ENCODE measurements at regions not wholly inside any gene's neighbourhood (a gene's known extent, or its start where the extent isn't known, plus 50 kb on each side); places are given as distances from the start of the nearest gene placed in this dataset.

DNA sequence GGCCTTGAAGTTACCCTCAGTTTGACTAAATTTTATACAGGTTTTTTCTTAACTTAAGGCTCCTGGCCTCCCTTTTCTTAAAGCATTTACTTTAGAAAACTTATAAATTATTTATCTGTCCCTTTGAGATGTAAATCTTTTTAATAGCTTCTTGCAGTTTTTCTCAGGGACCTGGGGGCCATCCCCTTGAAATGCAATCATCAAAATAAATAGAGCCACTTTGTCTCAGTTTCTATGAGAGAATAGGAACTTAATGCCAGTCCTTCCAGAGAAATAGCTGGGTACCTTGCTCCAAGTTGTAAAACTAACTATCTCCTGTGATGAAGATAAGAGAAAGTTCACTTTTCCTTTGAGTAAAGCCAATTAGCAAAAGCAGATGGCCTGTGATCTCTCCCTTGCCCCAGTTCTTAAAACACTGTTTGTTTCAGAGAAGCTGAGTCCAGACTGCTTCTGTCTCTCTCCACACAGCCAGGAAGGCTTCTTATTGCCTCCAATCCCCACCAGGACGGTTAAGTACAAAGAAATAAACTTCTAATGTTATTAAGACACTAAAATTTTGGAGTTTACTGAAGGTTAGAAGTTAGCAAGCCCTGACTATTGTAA is 913.1 kb downstream of the OLFM4 start:
- Histone ChIP-seq H3K9me1 (ENCODE audit: control insufficient read depth, extremely low read depth, insufficient read depth, low read length) (no peaks in the 10 kb centered on the region), H3K27ac (ENCODE audit: control insufficient read depth, insufficient read depth, low read length) (no peak overlapping the region), H3K9me3 (ENCODE audit: control insufficient read depth, low read depth, low read length) (peaks cover 2% of the 10 kb centered on the region), H3K4me1 (ENCODE audit: control insufficient read depth, extremely low read depth, insufficient read depth, low read length) (no peaks in the 10 kb centered on the region), H2AFZ (ENCODE audit: control insufficient read depth, low read length) (no peak overlapping the region), H3K36me3 (ENCODE audit: control insufficient read depth in 2 of 2, extremely low read depth in 1 of 2, insufficient read depth in 2 of 2, low read length in 2 of 2) (no peaks in the 10 kb centered on the region), H3K4me3 (ENCODE audit: control insufficient read depth in 2 of 3, extremely low read depth in 1 of 3, insufficient read depth in 2 of 3, low read depth in 1 of 3, low read length in 3 of 3) (no peak overlapping the region), H3K4me2 (ENCODE audit: control insufficient read depth, extremely low read depth, insufficient read depth, low read depth, low read length) (no peak overlapping the region), H3K79me2 (ENCODE audit: control insufficient read depth, insufficient read depth, low read length) (no peaks in the 10 kb centered on the region), H3K9ac (ENCODE audit: control insufficient read depth, extremely low read depth, insufficient read depth, low read length) (no peak overlapping the region), H3K27me3 (ENCODE audit: control insufficient read depth, extremely low read depth, insufficient read depth, low read length) (no peaks in the 10 kb centered on the region), H4K20me1 (ENCODE audit: control insufficient read depth, extremely low read depth, insufficient read depth, low read length) (no peaks in the 10 kb centered on the region)
- FAIRE-seq (no peak), DNase-seq (ENCODE audit: low read depth, low spot score) (no peak)
- dilution Hi-C loops (cut with MboI; ENCODE audit: extremely low pct_ligation_motif_present, low sequenced_read_pairs) = no loop called here
- TF ChIP-seq, protein P1, sequence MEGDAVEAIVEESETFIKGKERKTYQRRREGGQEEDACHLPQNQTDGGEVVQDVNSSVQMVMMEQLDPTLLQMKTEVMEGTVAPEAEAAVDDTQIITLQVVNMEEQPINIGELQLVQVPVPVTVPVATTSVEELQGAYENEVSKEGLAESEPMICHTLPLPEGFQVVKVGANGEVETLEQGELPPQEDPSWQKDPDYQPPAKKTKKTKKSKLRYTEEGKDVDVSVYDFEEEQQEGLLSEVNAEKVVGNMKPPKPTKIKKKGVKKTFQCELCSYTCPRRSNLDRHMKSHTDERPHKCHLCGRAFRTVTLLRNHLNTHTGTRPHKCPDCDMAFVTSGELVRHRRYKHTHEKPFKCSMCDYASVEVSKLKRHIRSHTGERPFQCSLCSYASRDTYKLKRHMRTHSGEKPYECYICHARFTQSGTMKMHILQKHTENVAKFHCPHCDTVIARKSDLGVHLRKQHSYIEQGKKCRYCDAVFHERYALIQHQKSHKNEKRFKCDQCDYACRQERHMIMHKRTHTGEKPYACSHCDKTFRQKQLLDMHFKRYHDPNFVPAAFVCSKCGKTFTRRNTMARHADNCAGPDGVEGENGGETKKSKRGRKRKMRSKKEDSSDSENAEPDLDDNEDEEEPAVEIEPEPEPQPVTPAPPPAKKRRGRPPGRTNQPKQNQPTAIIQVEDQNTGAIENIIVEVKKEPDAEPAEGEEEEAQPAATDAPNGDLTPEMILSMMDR (optimal IDR thresholded peaks at IDR 0.05 in 1 of 3, IDR thresholded peaks at IDR 0.05 in 1 of 3, conservative IDR thresholded peaks at IDR 0.05 in 1 of 3; ENCODE audit: extremely low read depth in 1 of 3, insufficient read depth in 2 of 3, low read length in 3 of 3) = no peak
- no peak for TF ChIP-seq EZH2 (IDR thresholded peaks at IDR 0.05; ENCODE audit: low read length)

- Histone ChIP-seq H3K4me1 (ENCODE audit: control insufficient read depth, extremely low read depth, insufficient read depth, low read length) (no peaks in the 10 kb centered on the region), H2AFZ (ENCODE audit: control insufficient read depth, low read length) (no peak overlapping the region), H3K36me3 (ENCODE audit: control insufficient read depth in 2 of 2, extremely low read depth in 1 of 2, insufficient read depth in 2 of 2, low read length in 2 of 2) (no peaks in the 10 kb centered on the region), H3K9ac (ENCODE audit: control insufficient read depth, extremely low read depth, insufficient read depth, low read length) (no peak overlapping the region), H4K20me1 (ENCODE audit: control insufficient read depth, extremely low read depth, insufficient read depth, low read length) (no peaks in the 10 kb centered on the region), H3K4me3 (ENCODE audit: control insufficient read depth in 2 of 3, extremely low read depth in 1 of 3, insufficient read depth in 2 of 3, low read depth in 1 of 3, low read length in 3 of 3) (no peak overlapping the region), H3K27me3 (ENCODE audit: control insufficient read depth, extremely low read depth, insufficient read depth, low read length) (no peaks in the 10 kb centered on the region), H3K4me2 (ENCODE audit: control insufficient read depth, extremely low read depth, insufficient read depth, low read depth, low read length) (no peak overlapping the region), H3K79me2 (ENCODE audit: control insufficient read depth, insufficient read depth, low read length) (no peaks in the 10 kb centered on the region), H3K27ac (ENCODE audit: control insufficient read depth, insufficient read depth, low read length) (no peak overlapping the region), H3K9me1 (ENCODE audit: control insufficient read depth, extremely low read depth, insufficient read depth, low read length) (no peaks in the 10 kb centered on the region), H3K9me3 (ENCODE audit: control insufficient read depth, low read depth, low read length) (peaks cover 2% of the 10 kb centered on the region)
- FAIRE-seq = no peak
- no peak for DNase-seq (ENCODE audit: low read depth, low spot score)
- TF ChIP-seq, protein P1 (optimal IDR thresholded peaks at IDR 0.05 in 1 of 3, IDR thresholded peaks at IDR 0.05 in 1 of 3, conservative IDR thresholded peaks at IDR 0.05 in 1 of 3; ENCODE audit: extremely low read depth in 1 of 3, insufficient read depth in 2 of 3, low read length in 3 of 3) = no peak
- no peak for TF ChIP-seq EZH2 (IDR thresholded peaks at IDR 0.05; ENCODE audit: low read length)
- dilution Hi-C loops (cut with MboI; ENCODE audit: extremely low pct_ligation_motif_present, low sequenced_read_pairs) = no loop called here
Observed at GRCh38 chr13:53946500-53946899, 917.9 kb downstream of the OLFM4 start.
